ENCODE measurements at regions not wholly inside any gene's neighbourhood (a gene's known extent, or its start where the extent isn't known, plus 50 kb on each side); places are given as distances from the start of the nearest gene placed in this dataset.

DNA sequence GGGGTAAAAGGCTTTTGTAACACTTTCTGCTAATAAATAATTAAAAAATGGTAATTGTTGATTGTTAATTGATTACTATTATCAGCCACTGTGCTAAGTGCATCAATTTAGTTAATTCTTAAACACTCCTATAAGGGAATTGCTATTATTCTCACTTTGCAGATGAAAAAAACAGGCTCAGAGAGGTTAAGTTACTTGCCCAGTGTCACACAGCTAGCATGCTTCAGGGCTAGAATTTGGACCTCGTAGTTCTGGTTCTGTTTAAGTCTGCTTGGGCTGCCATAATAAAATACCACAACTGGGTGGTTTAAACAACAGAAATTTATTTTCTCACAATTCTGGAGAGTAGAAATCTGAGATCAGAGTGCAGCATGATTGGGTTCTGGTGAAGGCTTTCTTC lies 164.8 kb upstream of the TBX18 start:
- WGBS, result 96% methylated on average over 1 of the region's 1 CpG
- Histone ChIP-seq H3K27ac (ENCODE audit: low read depth, low read length) (no peak overlapping the region), H3K4me3 (ENCODE audit: low read length) (no peak overlapping the region), H3K4me1 (ENCODE audit: insufficient read depth, low read length) (0 out of 2 replicates have a peak, but pooled peaks cover 3% of the 10 kb centered on the region), H3K9ac (ENCODE audit: low read depth, low read length) (no peak overlapping the region), H3K36me3 (ENCODE audit: insufficient read depth, low read length) (no peaks in the 10 kb centered on the region), H3K27me3 (ENCODE audit: insufficient read depth, low read length) (no peaks in the 10 kb centered on the region), H3K9me3 (ENCODE audit: insufficient read depth, low read depth, low read length) (no peaks in the 10 kb centered on the region)

DNA sequence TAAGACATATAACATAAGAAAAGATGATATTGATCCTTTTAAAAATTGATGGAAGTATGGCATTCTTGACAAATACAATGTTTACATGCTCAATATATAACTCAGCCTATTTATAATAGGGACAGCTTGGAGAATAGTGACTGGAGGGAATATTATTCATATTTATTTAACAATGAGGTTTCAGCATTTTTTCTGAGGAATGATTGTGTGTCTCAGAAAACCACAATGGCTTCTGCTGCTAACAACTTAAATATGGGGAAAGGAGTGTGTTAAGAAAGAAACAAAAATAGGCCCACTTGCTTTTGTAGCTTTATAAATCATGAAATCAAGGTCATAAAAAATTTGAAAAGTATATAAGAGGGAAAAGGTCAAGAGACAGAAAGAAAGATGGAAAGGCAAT lies 163.2 kb upstream of the TBX18 start:
- Histone ChIP-seq H3K9me3 (ENCODE audit: insufficient read depth, low read depth, low read length) (no peaks in the 10 kb centered on the region), H3K4me3 (ENCODE audit: low read length) (no peak overlapping the region), H3K27me3 (ENCODE audit: insufficient read depth, low read length) (no peaks in the 10 kb centered on the region), H3K9ac (ENCODE audit: low read depth, low read length) (no peak overlapping the region), H3K36me3 (ENCODE audit: insufficient read depth, low read length) (no peaks in the 10 kb centered on the region), H3K4me1 (ENCODE audit: insufficient read depth, low read length) (0 out of 2 replicates have a peak, but pooled peaks cover 3% of the 10 kb centered on the region), H3K27ac (ENCODE audit: low read depth, low read length) (no peak overlapping the region)

DNA sequence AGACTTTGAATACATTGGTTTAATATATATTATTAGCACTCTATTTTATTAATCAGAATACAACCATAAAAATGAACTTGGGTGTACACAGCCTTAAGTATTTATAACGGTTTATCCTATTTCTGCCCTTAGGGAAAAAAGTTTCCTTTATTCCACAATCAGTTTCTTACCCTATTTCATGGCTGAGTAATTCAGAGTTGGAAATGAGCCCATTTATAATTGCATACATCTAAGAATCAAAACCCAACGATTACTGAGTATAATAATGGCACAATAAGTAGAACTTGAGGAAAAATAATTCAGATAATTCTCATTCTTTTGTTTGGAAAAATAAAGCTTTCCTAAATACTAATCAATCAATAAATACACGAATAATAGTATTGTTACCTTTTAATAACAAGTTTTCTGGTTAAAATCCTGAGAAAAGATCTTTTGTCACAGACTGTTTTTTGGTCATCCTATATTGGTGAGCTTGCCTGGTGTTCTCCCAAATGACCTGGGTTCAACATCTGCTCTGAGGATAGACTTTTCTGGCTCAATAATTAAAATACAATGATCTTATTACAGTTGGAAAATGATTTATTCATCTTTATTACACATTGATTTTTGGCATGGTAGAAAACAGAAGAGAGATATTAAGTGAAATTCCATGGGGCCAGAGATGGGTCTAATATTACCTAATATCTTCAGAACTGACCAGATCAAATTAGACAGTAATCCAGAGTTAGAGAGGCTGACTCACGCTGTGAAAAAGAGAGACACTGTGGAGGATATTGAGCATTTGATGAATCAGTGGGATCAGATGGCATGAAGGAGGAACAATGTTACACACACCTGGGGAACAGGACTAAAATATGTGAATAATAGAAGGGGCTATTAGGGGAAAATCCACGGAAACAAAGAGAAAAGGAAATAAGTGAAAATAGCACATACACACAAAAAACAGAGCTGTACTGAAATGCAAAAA lies 162.1 kb upstream of the TBX18 start:
- H3K4me1 ChIP-seq (ENCODE audit: insufficient read depth, low read length), result 0 out of 2 replicates have a peak, but pooled peaks cover 3% of the 10 kb centered on the region
- H3K9ac ChIP-seq (ENCODE audit: low read depth, low read length), result no peak overlapping the region
- 79% methylated on average over 3 of the region's 5 CpGs for WGBS
- H3K4me3 ChIP-seq (ENCODE audit: low read length), result no peak overlapping the region
- no peak overlapping the region for H3K27ac ChIP-seq (ENCODE audit: low read depth, low read length)
- H3K9me3 ChIP-seq (ENCODE audit: insufficient read depth, low read depth, low read length), result no peaks in the 10 kb centered on the region
- H3K36me3 ChIP-seq (ENCODE audit: insufficient read depth, low read length), result no peaks in the 10 kb centered on the region
- H3K27me3 ChIP-seq (ENCODE audit: insufficient read depth, low read length), result no peaks in the 10 kb centered on the region

DNA sequence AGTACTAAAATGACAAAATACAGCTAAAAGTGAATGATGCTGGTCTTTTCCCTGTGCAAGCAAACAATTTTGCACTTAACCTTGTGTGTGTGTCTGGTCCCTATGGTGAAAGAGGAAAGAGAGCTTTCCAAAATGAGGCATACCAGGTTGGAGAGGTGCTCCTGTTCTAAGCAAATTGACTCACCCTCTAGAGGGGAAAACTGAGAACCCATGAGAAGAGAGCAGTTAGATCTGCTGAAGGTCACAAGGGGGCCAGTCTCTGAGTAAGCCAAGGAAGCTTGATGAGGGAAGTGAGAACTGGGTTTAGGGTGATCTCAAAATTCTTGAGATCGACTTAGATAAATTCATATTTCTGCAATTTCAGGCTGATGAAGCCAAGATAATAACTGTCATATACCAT lies 157.5 kb upstream of the TBX18 start:
- H3K9ac ChIP-seq (ENCODE audit: low read depth, low read length), result no peak overlapping the region
- H3K36me3 ChIP-seq (ENCODE audit: insufficient read depth, low read length), result no peaks in the 10 kb centered on the region
- H3K4me3 ChIP-seq (ENCODE audit: low read length), result no peak overlapping the region
- no peaks in the 10 kb centered on the region for H3K9me3 ChIP-seq (ENCODE audit: insufficient read depth, low read depth, low read length)
- no peaks in the 10 kb centered on the region for H3K27me3 ChIP-seq (ENCODE audit: insufficient read depth, low read length)
- H3K27ac ChIP-seq (ENCODE audit: low read depth, low read length), result no peak overlapping the region
- no peaks in the 10 kb centered on the region for H3K4me1 ChIP-seq (ENCODE audit: insufficient read depth, low read length)
- no CpG with 5 or more reads among the region's 1 CpG for WGBS

DNA sequence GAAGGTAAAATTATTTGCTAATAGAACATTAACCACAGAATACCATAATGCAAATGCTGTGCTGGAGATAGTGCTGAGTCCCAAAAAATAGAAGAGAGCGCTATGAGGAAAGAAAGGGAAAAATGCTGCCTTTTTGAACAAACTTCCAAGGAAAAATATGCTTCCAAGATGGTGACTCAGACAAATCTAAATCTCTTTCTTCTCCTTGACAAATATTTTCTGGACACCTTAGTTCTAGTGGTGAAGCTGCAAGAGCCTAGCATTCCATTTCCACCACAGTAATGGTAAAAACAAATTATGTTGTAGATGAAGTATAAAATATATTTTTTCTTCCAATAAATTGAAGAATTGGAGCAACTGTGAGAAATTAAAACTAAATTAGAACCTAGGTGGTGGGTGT lies 155.6 kb upstream of the TBX18 start:
- no peaks in the 10 kb centered on the region for H3K9me3 ChIP-seq (ENCODE audit: insufficient read depth, low read depth, low read length)
- no peak overlapping the region for H3K4me3 ChIP-seq (ENCODE audit: low read length)
- H3K27me3 ChIP-seq (ENCODE audit: insufficient read depth, low read length), result no peaks in the 10 kb centered on the region
- H3K4me1 ChIP-seq (ENCODE audit: insufficient read depth, low read length), result no peaks in the 10 kb centered on the region
- H3K36me3 ChIP-seq (ENCODE audit: insufficient read depth, low read length), result no peaks in the 10 kb centered on the region
- no peak overlapping the region for H3K27ac ChIP-seq (ENCODE audit: low read depth, low read length)
- no peak overlapping the region for H3K9ac ChIP-seq (ENCODE audit: low read depth, low read length)
- 83% methylated on average over 1 of the region's 1 CpG for WGBS

DNA sequence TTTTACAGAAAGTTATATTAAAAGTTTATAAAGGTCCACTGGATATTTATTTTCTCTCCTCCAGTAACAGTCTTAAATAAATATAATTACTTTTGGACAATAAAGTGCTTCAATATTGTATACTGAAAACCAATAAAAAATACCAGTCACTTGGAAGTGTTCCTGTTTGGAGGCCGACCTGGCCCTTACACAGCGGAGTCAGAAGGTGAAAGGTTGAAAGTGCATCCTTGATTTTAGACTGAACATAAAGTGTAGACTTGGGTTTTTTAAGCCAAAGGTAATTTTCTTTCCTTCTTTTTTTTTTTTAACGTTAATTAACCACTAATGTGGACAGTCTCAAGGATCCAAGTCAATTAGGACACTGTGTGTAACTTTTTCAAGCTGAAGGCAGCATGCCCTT lies 152.3 kb upstream of the TBX18 start:
- no peaks in the 10 kb centered on the region for H3K27me3 ChIP-seq (ENCODE audit: insufficient read depth, low read length)
- H3K36me3 ChIP-seq (ENCODE audit: insufficient read depth, low read length), result no peaks in the 10 kb centered on the region
- no peak overlapping the region for H3K4me3 ChIP-seq (ENCODE audit: low read length)
- no peak overlapping the region for H3K9ac ChIP-seq (ENCODE audit: low read depth, low read length)
- H3K4me1 ChIP-seq (ENCODE audit: insufficient read depth, low read length), result no peaks in the 10 kb centered on the region
- 97% methylated on average over 3 of the region's 3 CpGs for WGBS
- no peaks in the 10 kb centered on the region for H3K9me3 ChIP-seq (ENCODE audit: insufficient read depth, low read depth, low read length)
- no peak overlapping the region for H3K27ac ChIP-seq (ENCODE audit: low read depth, low read length)

DNA sequence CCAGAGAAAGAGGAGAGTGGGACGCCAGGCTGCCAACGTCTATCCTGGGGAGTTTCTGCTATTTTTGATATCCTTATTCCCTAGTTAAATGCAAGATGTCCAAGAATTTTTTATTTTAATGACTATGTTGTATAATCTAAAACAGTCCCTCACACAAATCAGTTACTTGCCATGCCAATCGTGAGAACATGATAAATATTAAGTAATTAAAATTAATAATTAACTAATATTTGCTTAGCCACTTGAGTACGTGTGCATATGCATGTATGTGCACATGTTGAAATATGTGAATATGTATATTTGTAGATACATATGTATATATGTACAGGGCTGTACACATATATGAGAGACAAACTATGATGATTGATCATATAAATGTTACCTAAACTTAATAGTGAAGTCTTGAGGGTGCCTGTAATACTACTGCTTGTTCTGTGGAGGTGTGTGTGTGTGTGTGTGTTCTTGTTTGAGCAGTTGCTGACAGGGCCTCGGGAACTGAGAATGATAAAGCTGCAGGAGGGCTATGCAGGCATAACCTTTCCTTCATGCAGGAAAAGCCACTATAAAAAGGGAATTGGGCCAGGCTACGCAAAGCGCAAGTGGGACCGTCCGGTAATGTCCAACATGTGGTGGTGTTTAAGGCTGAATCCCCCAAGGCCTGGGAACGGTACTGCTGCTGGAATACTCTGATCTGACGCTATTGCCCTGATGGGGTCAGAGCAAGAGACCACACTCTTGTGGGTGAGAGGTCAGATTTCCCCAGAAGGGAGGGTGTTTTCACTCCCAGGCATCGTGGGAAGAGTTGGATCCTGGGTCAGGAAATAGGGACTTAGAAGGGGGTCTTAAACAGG lies 148.3 kb upstream of the TBX18 start:
- 91% methylated on average over 9 of the region's 12 CpGs for WGBS
- Histone ChIP-seq H3K9ac (ENCODE audit: low read depth, low read length) (no peak overlapping the region), H3K27me3 (ENCODE audit: insufficient read depth, low read length) (no peaks in the 10 kb centered on the region), H3K4me1 (ENCODE audit: insufficient read depth, low read length) (peaks cover 8% of the 10 kb centered on the region), H3K4me3 (ENCODE audit: low read length) (no peak overlapping the region), H3K9me3 (ENCODE audit: insufficient read depth, low read depth, low read length) (no peaks in the 10 kb centered on the region), H3K36me3 (ENCODE audit: insufficient read depth, low read length) (no peaks in the 10 kb centered on the region), H3K27ac (ENCODE audit: low read depth, low read length) (no peak overlapping the region)

DNA sequence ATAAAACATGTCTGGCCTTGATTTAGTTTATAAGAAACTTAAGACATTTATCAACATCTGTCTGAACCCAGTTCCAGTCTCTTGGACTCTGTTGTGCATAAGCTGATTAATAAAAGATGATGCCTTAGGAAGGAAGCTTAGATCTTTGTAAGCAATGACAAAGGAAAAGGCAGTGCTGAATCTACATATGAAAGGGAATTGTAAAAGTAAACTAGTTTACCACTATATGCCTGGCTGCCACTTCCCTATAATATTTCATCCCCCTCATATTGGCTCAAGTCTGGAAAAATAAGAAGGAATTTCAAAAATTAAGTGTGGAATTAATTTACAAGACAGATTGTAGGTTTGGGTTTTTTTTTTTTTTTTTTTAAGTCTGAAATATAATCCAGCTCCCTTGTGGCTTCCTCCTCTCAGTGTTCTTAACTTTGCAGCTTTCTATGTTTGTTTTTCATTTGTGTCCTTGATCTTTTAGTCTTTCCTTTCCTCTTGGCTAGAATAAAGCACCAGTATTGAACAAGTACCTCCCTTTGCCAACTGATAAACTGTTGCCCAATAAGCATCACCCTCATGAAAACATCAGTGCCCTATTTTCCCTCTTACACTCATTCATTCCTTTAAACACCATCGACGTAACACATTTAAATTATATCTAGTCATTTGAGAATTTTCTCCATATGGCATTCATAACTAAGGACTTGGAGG lies 146.7 kb upstream of the TBX18 start:
- Histone ChIP-seq H3K36me3 (ENCODE audit: insufficient read depth, low read length) (no peaks in the 10 kb centered on the region), H3K4me3 (ENCODE audit: low read length) (no peak overlapping the region), H3K9ac (ENCODE audit: low read depth, low read length) (no peak overlapping the region), H3K27ac (ENCODE audit: low read depth, low read length) (no peak overlapping the region), H3K4me1 (ENCODE audit: insufficient read depth, low read length) (peaks cover 8% of the 10 kb centered on the region), H3K9me3 (ENCODE audit: insufficient read depth, low read depth, low read length) (no peaks in the 10 kb centered on the region), H3K27me3 (ENCODE audit: insufficient read depth, low read length) (no peaks in the 10 kb centered on the region)
- WGBS, result no CpG with 5 or more reads among the region's 2 CpGs

DNA sequence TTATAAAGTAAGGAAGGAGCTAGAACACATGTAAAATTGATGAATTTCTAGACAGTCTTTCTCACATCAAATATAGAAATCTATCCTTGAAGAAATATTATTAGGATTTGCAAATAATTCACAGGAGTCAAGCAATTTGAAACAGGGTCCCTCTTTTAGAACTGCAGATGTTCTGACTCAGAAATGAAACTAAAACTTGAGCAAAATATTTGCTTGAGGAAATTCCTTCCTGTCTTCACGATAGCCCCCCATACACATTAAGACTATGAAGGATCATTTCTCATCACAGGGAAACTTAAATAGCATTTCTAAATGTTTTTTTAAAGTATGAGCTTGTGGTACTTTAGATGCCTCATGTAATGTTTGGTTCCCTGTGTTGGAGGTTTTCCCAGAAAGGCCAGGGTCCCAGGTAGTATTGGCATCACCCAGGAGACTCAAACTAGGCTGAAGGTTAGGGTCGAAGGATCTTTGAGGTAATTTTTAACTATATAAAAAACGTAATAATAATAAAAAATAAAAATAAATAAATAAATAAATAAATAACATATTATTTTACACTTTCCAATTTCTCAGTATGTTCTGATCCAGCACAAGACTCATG lies 144.0 kb upstream of the TBX18 start:
- H3K4me3 ChIP-seq (ENCODE audit: low read length), result no peak overlapping the region
- no peaks in the 10 kb centered on the region for H3K27me3 ChIP-seq (ENCODE audit: insufficient read depth, low read length)
- H3K36me3 ChIP-seq (ENCODE audit: insufficient read depth, low read length), result no peaks in the 10 kb centered on the region
- peaks cover 8% of the 10 kb centered on the region for H3K4me1 ChIP-seq (ENCODE audit: insufficient read depth, low read length)
- H3K27ac ChIP-seq (ENCODE audit: low read depth, low read length), result no peak overlapping the region
- H3K9me3 ChIP-seq (ENCODE audit: insufficient read depth, low read depth, low read length), result no peaks in the 10 kb centered on the region
- H3K9ac ChIP-seq (ENCODE audit: low read depth, low read length), result no peak overlapping the region
- 100% methylated on average over 1 of the region's 3 CpGs for WGBS

DNA sequence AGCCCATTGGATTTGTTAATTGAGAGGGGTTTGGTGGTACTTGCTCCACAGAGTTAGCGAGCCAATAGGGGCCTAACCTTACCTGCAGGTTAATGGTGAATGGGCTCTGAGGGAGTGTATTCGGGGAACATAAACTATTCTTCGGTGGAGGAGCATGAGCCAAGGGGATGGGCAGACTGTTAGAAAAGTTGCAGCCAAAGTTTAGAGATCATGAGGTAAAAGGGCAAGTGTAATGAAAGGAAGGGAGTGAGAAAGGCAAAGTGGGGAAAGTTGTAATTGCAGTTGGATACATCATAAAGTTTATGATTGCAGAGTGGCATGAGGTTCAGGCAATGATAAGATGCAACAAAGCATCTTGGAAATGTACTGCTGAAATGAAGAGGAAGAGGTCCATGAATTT lies 142.1 kb upstream of the TBX18 start:
- Histone ChIP-seq H3K36me3 (ENCODE audit: insufficient read depth, low read length) (no peaks in the 10 kb centered on the region), H3K9me3 (ENCODE audit: insufficient read depth, low read depth, low read length) (no peaks in the 10 kb centered on the region), H3K27me3 (ENCODE audit: insufficient read depth, low read length) (no peaks in the 10 kb centered on the region), H3K4me3 (ENCODE audit: low read length) (no peak overlapping the region), H3K9ac (ENCODE audit: low read depth, low read length) (no peak overlapping the region), H3K27ac (ENCODE audit: low read depth, low read length) (no peak overlapping the region), H3K4me1 (ENCODE audit: insufficient read depth, low read length) (peaks cover 8% of the 10 kb centered on the region)
- 94% methylated on average over 3 of the region's 3 CpGs for WGBS

All from HUES64 (cell line).